HG02981 (cell line): ENCODE measurements at regions not wholly inside any gene's neighbourhood (a gene's known extent, or its start where the extent isn't known, plus 50 kb on each side); places are given as distances from the start of the nearest gene placed in this dataset.

Experiments used
- ATAC-seq: cut with Tn5 transposase; IDR thresholded peaks from one replicate; pipeline ENCODE4 v1.9.1; 2021; ENCODE audit warnings: mild to moderate bottlenecking, moderate library complexity; ENCODE audit not compliant: unreplicated experiment

DNA sequence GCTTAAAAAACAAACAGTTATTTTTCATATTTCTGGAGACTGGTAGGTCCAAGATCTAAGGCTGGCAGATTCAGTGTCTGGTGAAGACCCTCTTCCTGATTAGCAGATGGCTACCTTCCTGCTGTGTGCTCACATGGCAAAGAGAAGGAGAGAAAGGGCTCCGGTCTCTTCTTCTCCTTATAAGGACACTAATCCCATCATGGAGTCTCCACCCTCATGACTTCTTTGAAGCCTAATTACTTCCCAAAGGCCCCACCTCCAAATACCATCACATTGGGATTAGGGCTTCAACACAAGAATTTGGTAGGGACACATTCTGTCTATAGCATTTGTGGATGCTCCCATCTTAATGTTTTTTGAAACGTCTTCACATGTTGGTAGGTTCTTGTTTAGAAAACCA lies 391.1 kb downstream of the TMEM161B start:
- ATAC-seq: no peak

DNA sequence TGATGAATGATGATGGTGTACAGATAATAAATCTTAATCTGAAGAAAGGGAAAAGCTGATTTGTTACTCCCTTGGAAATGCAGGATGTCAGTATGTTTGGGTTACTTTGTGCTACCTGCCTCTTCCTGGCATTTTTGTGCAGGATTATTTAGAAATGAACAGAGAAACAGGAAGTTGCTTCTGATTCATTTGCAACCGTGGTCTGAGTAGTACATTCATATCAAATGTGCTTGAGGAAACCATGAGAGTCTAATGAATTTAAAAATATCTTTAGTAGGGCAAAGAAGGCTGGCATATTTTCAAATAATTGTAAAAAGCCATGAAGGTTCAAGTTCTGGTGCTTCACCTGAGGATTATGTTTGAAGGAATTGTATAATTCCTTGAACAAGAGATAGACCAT lies 391.6 kb downstream of the TMEM161B start:
- ATAC-seq: no peak

DNA sequence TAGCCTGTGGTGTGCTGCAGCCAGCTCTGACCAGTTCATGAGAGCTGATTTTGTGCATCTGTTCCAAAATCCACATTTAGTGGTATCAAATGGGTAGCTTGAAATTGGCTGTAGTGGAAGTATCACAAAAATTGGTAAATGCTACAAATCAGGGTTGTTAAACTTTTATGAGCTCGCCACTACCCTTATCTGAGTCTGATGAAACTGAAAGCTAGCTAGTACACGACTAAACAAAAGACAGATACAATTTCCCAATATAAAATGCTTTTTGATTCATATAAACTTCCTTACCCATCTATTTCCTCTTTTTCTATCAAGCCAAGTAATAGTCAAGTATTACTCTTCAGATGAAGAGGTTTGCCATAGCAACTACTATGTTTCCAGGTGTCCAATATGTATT lies 392.0 kb downstream of the TMEM161B start:
- ATAC-seq: no peak

DNA sequence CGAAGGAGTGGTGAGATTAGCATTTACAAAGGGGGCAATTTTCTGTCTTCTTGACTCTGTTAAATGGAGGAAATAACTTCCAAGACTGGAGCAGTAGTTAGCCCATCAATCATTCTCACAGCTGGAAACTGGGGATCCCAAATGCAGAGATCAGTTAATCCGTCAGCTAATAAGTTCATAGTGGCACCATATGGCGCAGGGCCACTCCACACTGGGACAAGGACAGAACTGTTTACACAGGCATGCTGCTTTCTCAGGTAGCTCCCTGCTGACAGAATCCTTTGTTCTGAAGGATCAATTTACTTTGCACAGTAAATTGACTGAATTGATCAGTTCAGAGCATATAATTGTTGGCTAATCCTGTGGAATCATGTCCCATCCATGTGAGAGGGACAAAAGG lies 395.7 kb downstream of the TMEM161B start:
- no peak for ATAC-seq

DNA sequence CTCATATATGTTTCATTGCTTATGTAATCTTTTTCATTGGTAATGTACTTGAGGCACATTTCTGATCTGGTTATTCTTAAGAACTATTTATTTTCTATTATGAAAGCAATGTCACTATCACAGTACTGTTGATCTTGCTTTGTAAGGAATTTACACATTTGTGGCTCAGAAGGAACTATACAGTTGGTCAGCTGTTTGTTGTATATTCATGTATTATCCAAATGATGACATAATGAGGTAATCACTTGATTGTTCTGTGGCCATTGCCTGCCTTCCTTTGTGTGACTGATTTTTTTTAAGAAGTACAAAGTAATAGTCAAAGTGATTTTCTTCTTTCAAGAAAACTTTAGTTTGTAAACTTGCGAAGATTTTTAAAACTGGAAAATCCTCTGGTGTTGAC lies 399.9 kb downstream of the TMEM161B start:
- ATAC-seq: no peak

DNA sequence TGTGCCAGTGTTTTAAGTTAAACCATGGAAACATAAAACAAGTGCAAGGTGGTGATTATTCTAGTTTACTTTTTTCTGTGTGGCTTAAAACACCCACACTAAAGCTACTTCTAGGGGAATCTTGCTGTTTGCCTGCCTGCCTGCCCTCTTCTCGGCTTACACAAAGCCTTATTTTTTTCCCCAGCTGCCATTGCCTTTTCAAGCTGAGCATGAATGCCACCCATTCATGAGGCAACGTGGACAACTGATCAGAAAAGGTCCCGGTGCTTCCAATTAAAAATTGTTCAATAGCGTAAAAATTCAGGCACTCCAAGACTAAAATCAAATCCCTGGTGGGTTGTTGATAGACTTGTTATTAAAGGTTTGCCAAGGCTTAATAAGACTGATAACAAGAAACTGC lies 401.4 kb downstream of the TMEM161B start:
- ATAC-seq: no peak

DNA sequence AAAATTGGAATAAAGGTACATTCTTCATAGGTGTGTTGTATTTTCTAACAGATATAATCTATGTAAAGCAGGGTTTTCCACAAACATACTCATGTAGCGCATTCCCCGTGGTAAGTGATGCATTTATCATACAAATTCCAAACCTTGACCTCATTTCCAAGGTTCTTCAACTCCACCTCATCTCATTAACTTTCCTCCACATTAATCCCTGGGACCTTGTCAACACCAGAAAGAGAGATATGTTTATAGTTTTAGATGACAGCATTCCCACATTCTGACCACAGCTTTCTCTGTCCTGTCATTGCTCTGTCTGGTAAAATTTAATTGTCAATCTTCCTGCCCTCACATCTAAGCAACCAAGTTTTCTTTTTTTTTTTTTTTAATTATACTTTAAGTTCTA lies 415.1 kb downstream of the TMEM161B start:
- ATAC-seq: no peak

DNA sequence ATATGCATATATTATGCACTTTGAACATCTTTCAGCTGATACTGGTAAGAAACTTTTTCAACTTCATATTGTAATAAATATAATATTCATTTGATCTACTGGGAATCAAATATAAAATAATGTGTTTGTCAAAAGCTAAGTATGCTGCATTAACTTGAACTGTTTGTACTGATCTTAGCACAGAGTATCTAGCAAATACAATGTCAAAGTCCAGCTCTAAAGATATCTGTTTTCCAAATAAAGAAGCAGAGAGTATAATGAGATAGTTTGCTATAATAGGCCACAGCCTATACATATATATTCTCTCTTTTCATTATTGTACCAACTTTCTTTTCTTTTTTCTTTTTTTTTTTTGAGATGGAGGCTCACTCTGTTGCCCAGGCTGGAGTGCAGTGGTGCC lies 417.0 kb downstream of the TMEM161B start:
- ATAC-seq: no peak

DNA sequence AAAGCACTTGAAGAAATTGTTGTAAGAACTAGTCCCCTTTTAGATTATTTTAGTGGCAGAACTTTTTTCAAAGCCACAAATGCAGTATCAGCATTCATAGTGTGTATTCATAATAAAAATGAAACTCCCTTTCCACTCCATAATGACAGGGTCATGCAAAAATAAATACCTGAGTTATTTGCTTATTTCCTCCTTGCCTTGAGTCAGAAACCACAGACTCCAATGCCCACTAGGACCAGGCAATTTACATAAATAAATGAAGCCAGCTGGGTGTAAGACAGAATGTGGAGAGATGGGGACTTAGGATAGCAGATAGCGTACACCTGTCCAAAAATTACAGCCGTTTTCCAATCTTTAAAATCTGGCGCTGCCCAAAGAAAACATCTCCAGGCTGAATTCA lies 417.8 kb downstream of the TMEM161B start:
- ATAC-seq: no peak

DNA sequence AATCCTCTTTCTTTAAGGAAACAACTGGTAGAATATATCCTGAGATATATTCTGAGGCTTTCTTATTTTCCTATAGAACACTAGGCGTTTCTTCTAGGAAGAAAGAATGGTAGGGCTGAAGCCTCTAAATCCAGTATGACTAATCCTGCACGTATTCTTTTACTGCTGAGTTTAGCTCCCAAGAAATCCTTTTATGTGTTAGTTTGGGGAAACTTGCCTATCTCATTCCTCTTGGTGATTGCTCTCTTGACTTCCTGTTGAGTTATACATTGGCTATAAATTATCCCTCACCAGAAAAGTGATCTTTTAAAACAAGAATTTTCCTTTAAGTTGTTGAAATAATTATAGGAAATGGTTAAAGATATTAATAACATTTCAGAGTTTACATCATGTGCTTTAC lies 422.9 kb downstream of the TMEM161B start:
- ATAC-seq: no peak

DNA sequence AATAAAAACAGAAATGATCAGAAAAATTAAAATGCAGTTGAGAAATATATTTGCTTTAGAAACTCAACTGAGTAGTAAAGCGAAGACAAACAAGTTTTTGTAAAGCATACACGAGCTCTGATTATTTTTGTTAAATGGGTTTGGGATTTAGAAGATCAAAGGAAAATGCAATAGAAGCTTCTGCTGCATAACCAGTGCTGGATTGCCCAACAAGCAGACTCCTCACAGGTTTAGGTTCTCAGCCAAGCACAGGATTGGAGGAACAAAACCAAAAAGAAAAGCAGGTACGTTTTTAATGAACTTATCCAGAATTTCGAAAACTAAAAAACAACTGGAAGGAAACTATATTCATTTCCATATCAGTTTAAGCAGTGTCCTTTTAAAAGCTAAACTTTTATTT lies 423.8 kb downstream of the TMEM161B start:
- no peak for ATAC-seq

DNA sequence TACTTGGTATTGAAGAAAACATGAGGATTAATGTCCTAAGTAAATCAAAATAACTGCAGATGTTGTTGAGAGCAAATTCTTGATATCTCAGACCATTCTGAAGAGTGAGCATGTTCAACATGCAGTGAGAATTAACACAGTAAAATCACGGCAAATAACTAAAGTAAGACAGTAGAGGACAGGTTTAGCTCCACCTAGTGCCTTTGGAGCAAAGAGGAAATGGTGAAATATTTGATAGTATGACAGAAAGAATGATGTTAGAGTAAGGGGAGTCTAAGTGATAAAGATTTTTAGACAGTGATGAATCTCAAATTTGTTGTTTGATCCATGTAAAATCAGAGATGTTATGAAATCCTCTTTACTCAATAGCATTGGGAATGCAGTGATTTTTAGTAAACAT lies 424.2 kb downstream of the TMEM161B start:
- ATAC-seq: no peak

DNA sequence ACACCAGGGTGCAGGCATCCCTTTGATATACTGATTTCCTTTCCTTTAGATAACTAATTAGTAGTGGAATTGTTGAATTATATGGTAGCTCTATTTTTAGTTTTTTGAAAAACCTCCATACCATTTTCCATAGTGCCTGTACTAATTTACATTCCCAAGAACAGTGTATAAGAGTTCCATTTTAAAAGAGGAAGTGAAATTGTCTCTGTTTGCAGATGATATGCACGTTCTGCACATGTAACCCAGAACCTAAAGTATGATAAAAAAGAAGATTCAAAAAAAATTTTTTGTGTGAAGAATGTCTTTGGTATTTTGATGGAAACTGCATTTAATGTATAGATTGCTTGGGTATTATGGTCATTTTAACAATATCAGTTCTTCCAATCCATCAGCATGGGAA lies 424.0 kb upstream of the CCNH start:
- no peak for ATAC-seq

DNA sequence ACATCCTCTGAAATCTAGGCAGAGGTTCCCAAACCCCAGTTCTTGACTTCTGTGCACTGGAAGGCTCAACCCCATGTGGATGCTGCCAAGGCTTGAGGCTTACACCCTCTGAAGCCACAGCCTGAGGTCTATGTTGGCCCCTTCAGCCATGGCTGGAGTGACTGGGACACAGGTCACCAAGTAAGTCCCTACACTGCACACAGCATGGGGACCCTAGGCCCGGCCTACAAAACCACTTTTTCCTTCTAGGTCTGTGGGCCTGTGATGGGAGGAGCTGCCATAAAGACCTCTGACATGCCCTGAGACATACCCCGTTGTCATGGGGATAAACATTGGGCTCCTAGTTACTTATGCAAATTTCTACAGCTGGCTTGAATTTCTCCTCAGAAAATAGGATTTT lies 418.8 kb upstream of the CCNH start:
- no peak for ATAC-seq

DNA sequence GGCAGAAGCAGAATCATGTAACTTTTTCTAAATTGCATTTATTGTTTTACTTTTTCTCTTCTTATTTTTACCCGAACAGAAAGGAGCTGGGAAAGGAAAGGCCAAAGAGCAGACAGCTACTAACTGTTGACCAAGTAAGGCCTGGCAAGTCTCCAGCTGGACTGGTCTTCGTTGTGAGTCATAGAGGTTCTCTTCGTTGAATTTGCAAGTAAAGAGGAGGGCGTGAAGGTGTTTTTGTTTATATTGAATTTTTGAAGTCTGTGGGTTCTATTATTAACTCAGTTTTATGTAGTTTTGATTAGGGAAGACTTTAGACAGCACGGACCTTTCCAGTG lies 416.5 kb upstream of the CCNH start:
- ATAC-seq: no peak

DNA sequence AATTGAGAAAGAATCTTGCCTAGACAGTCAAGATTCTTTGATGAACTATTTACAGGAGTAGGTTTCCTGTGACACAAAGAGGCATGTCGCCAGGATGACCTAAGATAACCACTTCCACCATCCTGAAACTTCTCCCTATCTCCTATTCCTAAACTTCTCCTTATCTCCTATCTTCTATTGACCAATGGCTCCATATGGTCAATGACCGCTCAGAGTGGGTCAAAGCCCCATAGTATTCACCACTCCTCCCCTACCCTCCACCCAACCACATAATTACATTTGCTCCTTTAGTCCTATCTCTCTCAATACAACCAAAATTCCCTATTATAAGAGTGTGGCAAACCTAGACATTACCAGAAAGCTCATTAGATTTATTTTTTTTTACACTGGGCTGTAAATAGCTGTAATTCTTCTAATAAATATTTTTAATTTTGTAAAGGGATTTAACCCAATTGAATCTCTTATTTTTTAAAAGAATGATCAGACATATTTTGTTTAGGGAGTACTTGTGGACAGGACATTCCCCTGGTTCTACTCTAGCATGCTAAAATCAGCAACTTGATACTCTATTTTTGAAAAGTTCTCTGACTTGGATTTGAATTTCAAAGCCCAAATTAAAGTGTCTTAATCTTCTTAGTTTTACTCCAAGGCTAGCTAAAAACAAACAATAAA lies 416.0 kb upstream of the CCNH start:
- ATAC-seq: no peak

DNA sequence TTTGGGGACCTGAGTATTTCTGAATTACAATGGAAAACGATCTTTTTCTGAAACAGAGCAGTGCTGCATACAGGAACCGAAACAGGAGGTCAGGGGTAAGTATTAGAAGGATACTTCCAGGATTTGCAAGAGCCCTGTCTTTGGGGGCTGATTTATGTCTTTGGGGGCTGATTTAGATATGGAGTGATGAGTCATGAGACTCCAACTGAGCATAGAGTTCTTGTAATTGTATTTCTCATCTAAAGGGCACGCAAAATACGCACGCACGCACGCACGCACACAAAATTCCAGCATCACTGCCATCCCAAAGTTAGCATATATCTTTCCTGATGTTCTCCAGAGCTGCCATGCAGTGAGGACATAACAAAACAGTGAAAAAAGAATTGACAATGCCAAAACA lies 414.8 kb upstream of the CCNH start:
- no peak for ATAC-seq

DNA sequence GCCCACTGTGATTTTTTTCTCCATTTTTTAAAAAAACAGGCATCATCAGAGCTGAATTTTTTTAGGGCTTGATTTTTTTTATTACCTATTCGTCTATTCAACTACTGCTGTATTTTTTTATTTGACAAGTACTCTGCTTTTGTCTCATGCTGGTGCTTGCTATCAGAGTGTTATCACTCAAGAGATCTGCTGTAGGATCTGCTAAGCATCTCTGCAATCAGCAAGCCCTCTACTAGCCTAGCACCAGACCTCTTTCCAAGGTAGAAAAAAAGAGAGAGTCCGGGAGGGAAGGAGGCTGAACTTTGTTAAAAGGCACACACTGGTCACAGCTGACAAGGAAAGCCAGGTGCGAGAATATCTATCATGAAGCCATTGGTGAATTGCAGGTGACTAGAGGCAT lies 413.8 kb upstream of the CCNH start:
- no peak for ATAC-seq

DNA sequence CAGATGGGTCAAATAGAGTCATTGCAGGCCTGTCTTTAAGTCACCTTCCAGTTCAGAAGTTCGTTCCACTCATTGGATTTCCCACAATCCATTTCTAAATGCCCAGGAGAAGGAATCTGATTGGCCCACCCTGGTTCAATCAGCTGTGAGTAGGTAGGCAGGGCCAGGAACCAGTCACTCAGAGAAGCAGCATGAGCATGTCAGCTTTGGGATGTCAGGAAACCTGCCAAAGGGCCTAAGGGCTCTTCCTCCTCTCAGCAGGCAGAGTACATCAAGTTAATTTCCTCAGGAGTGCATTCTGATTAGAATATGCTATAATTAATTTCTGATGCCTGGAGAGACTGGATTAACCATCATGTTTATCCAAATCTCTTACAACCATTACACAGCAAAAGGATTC lies 412.9 kb upstream of the CCNH start:
- ATAC-seq: no peak

DNA sequence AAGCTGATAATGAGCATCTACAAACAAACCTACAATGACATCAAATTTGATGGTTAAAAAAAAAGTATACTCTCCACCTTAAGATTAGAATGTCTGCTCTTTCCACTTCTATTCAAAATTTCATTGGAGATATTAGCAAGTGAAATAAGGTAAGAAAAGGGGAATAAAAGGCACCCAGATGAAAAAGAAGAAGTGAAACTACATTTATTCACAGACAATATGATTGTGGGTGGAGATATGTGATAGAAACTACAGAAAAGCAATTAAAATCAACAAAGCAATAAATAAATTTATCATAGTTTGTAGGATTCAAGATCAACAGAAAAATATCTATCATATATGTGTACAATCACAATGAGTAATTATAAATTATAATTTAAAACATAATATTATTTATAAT lies 395.1 kb upstream of the CCNH start:
- no peak for ATAC-seq

DNA sequence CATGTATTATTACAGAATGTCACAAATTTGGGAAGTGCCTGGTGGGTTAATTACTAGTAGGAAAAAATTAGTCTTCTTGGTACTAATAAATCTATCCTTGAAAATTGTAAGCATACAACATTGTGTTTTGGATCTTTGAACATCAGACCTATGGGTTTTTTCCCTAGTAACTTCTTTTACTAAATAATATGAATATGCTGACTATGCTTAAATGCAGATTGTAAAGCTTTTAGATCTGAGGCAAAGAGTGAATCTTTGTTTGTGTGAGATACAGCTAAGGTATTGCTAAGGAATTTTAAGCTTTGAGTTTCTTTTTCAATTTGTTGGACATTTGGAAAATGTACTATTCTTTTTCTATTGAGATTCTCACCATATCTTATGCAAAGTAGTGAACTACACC lies 390.6 kb upstream of the CCNH start:
- ATAC-seq: no peak

DNA sequence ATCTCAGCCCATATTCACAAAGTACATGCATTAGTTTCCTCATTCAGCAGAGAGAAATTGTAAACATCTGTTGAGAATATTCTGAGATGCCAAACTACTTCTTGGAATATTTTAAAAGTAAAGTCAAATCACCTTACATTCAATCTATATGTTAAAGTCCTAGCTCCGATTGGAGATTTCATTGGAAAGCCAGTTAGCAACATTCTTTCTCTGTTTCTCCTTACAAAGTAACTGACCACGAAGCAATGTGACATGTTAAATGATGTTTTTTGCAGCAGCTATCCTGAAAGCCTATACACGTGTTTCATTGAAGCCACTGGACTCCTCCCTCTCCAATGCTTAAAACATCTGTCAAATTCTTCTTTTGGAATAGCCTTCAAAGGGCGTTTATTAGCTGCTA lies 379.1 kb upstream of the CCNH start:
- no peak for ATAC-seq

DNA sequence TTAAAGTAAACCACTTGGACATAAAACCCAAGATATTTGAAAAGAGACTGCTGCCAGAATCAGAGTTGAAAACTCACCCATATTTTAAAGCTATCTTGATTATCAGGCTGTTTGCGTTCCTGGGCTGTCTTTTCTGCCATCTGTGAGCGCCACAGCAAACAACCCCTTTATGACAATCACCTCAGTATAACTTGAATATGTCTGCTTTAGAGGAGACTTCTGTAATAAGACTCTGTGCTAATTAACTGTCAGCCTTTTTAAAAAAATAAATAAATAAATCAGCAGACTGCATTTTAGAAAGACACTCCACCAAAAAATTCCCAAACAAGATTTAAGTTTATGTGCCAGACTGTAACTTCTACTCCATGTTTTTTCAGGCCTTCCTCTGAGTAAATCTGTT lies 375.7 kb upstream of the CCNH start:
- ATAC-seq: no peak
